WTC11 (cell line): ENCODE measurements at regions not wholly inside any gene's neighbourhood (a gene's known extent, or its start where the extent isn't known, plus 50 kb on each side); places are given as distances from the start of the nearest gene placed in this dataset.
A peak's percentile ranks its signal among the peaks of the same experiment; 100 is the strongest.

Experiments used
- ATAC-seq: fragments of 200-7000 bp; cut with Tn5 transposase; 2 replicates; pipeline ENCODE4 v1.10.0; 2021; ENCODE audit warnings: mild to moderate bottlenecking, moderate library complexity
- CTCF ChIA-PET: fragments of 300-600 bp; sonication (Branson Sonifier 250); formaldehyde crosslinking; loops from one replicate; lab custom pipeline; 2021; ENCODE audit warnings: antibody characterized with exemption; lab: Charles Lee
- POLR2A ChIA-PET: fragments of 350-600 bp; sonication (Branson Sonifier 250); formaldehyde crosslinking; loops from one replicate; lab custom pipeline; 2021; ENCODE audit warnings: antibody characterized with exemption; lab: Charles Lee
- DNase-seq: peaks from one replicate; pipeline ENCODE4 v3.0.0; 2021; ENCODE audit warnings: low spot score
- H3K27ac Mint-ChIP-seq: 2 replicates; pipeline ENCODE4 v1.8.0; 2021; ENCODE audit warnings: mixed read lengths
- H3K27me3 Mint-ChIP-seq: 2 replicates; pipeline ENCODE4 v1.8.0; 2021; ENCODE audit warnings: low read depth, mild to moderate bottlenecking, moderate library complexity, mixed read lengths
- H3K36me3 Mint-ChIP-seq: 2 replicates; pipeline ENCODE4 v1.8.0; 2021; ENCODE audit warnings: mixed read lengths
- H3K4me1 Mint-ChIP-seq: 2 replicates; pipeline ENCODE4 v1.8.0; 2022; ENCODE audit warnings: mixed read lengths
- H3K4me3 Mint-ChIP-seq: 2 replicates; pipeline ENCODE4 v1.8.0; 2021; ENCODE audit warnings: mild to moderate bottlenecking, moderate library complexity, mixed read lengths
- H3K9me3 Mint-ChIP-seq: 2 replicates; pipeline ENCODE4 v1.8.0; 2021; ENCODE audit warnings: mixed read lengths
- GTF2I ChIP-seq: fragments of 250-450 bp; sonication (Bioruptor Pico); conservative IDR thresholded peaks from 2 replicates; pipeline ENCODE4 v1.4.0; 2021; ENCODE audit warnings: mild to moderate bottlenecking
- HMGA2 ChIP-seq: fragments of 250-450 bp; sonication (Bioruptor Pico); IDR thresholded peaks from 2 replicates; pipeline ENCODE4 v1.4.0; 2021; ENCODE audit warnings: mild to moderate bottlenecking, moderate library complexity
- MXD4 ChIP-seq: fragments of 250-450 bp; sonication (Bioruptor Pico); IDR thresholded peaks from 2 replicates; pipeline ENCODE4 v1.8.0; 2021; ENCODE audit warnings: mild to moderate bottlenecking, moderate library complexity, borderline replicate concordance
- RELA ChIP-seq: sonication (generic); formaldehyde crosslinking; IDR thresholded peaks from 2 replicates; pipeline ENCODE4 v1.8.1; 2022; ENCODE audit warnings: missing genetic modification reagents, mild to moderate bottlenecking, borderline replicate concordance
- TEAD1 ChIP-seq: sonication (generic); formaldehyde crosslinking; IDR thresholded peaks from 2 replicates; pipeline ENCODE4 v1.8.0; 2022; ENCODE audit warnings: mild to moderate bottlenecking, missing genetic modification reagents
- TEAD4 ChIP-seq: sonication (generic); formaldehyde crosslinking; IDR thresholded peaks from 2 replicates; pipeline ENCODE4 v1.8.0; 2022; ENCODE audit warnings: mild to moderate bottlenecking, missing genetic modification reagents
- TP53 ChIP-seq: sonication (generic); formaldehyde crosslinking; IDR thresholded peaks from 2 replicates; pipeline ENCODE4 v1.8.1; 2023; ENCODE audit warnings: mild to moderate bottlenecking, missing genetic modification reagents
- ZBTB21 ChIP-seq: sonication (generic); formaldehyde crosslinking; IDR thresholded peaks from 2 replicates; pipeline ENCODE4 v1.8.1; 2023; ENCODE audit warnings: mild to moderate bottlenecking, missing genetic modification reagents, borderline replicate concordance
- ZNF423 ChIP-seq: fragments of 250-450 bp; sonication (Bioruptor Pico); IDR thresholded peaks from 2 replicates; pipeline ENCODE4 v2.1.2; 2022; ENCODE audit warnings: mild to moderate bottlenecking, moderate library complexity
- TF ChIP-seq, protein P1 (sequence below): fragments of 200-600 bp; IDR thresholded peaks from 2 replicates; pipeline ENCODE4 v1.8.0; 2022; ENCODE audit warnings: antibody characterized with exemption
- TF ChIP-seq, protein P2 (sequence below): sonication (generic); formaldehyde crosslinking; conservative IDR thresholded peaks from 2 replicates; pipeline ENCODE4 v1.8.1; 2022; ENCODE audit warnings: mild to moderate bottlenecking, missing genetic modification reagents
- TF ChIP-seq, protein P3 (sequence below): sonication (generic); formaldehyde crosslinking; IDR thresholded peaks from 2 replicates; pipeline ENCODE4 v1.8.1; 2022; ENCODE audit warnings: missing genetic modification reagents, borderline replicate concordance
- TF ChIP-seq, protein P4 (sequence below): fragments of 250-450 bp; sonication (Bioruptor Pico); IDR thresholded peaks from 2 replicates; pipeline ENCODE4 v1.8.0; 2021; ENCODE audit warnings: mild to moderate bottlenecking
- TF ChIP-seq, protein P5 (sequence below): sonication (generic); formaldehyde crosslinking; IDR thresholded peaks from 2 replicates; pipeline ENCODE4 v1.8.1; 2023; ENCODE audit warnings: mild to moderate bottlenecking, missing genetic modification reagents

DNA sequence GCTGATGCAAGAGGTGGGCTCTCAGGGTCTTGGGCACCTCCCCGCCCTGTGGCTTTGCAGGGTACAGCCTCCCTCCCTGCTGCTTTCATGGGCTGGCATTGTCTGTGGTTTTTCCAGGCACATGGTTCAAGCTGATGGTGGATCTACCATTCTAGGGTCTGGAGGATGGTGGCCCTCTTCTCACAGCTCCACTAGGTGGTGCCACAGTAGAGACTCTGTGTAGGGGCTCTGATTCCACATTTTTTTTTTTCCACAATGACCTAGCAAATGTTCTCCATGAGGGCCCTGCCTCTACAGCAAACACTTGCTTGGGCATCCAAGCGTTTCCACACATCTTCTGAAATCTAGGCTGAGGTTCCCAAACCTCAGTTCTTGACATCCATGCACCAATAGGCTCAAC is 657.9 kb upstream of the CT83 start:
- CTCF ChIA-PET = no interaction called here
- Mint-ChIP-seq H3K4me1 (no peaks in the 10 kb centered on the region), H3K27me3 (no peaks in the 10 kb centered on the region), H3K36me3 (peaks cover 14% of the 10 kb centered on the region), H3K27ac (no peak overlapping the region), H3K4me3 (no peak overlapping the region), H3K9me3 (peaks cover 34% of the 10 kb centered on the region)
- peak; percentile 8 for DNase-seq
- no peak for ATAC-seq
- TF ChIP-seq, protein P1, sequence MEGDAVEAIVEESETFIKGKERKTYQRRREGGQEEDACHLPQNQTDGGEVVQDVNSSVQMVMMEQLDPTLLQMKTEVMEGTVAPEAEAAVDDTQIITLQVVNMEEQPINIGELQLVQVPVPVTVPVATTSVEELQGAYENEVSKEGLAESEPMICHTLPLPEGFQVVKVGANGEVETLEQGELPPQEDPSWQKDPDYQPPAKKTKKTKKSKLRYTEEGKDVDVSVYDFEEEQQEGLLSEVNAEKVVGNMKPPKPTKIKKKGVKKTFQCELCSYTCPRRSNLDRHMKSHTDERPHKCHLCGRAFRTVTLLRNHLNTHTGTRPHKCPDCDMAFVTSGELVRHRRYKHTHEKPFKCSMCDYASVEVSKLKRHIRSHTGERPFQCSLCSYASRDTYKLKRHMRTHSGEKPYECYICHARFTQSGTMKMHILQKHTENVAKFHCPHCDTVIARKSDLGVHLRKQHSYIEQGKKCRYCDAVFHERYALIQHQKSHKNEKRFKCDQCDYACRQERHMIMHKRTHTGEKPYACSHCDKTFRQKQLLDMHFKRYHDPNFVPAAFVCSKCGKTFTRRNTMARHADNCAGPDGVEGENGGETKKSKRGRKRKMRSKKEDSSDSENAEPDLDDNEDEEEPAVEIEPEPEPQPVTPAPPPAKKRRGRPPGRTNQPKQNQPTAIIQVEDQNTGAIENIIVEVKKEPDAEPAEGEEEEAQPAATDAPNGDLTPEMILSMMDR = no peak
- TF ChIP-seq, protein P2, sequence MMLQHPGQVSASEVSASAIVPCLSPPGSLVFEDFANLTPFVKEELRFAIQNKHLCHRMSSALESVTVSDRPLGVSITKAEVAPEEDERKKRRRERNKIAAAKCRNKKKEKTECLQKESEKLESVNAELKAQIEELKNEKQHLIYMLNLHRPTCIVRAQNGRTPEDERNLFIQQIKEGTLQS (CRISPR knock-in tag) = no peak
- TF ChIP-seq ZBTB21 (CRISPR knock-in tag) = no peak
- no peak for TF ChIP-seq TEAD4
- POLR2A ChIA-PET = no interaction called here

DNA sequence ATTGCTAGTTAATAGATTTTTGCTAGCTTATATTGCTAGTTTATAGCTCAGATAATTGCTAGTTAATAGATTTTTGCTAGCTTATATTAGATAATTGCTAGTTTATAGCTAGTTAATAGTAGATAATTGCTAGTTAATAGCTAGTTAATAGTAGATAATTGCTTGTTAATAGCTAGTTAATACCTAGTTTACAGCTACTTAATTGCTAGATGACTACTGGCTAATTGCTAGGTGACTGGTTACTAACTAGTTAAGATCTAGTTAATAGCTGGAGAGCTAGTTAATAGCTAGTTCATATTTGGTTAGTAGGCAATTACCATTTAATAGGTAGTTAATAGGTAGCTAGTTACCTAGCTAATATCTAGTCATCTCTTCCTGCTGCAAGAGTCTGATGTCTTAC is 633.8 kb upstream of the CT83 start:
- Mint-ChIP-seq H3K27ac (no peak overlapping the region), H3K4me1 (no peaks in the 10 kb centered on the region), H3K27me3 (no peaks in the 10 kb centered on the region), H3K9me3 (peaks cover 4% of the 10 kb centered on the region; the same call in 1 of the 2 replicates), H3K4me3 (no peak overlapping the region), H3K36me3 (no peaks in the 10 kb centered on the region)
- ATAC-seq (no peak), DNase-seq (no peak)
- ChIA-PET CTCF (interaction anchor here (0.5 kb wide), 1 partner anchor 414 kb away, joined by 3 read pairs; no protein-coding TSS in a partner anchor), POLR2A (no interaction called here)
- TF ChIP-seq, protein P1 = no peak
- TF ChIP-seq ZNF423 (CRISPR knock-in tag) (no peak), RELA (CRISPR knock-in tag) (no peak), MXD4 (CRISPR knock-in tag) (no peak), HMGA2 (no peak), TEAD1 (CRISPR knock-in tag) (no peak), GTF2I (CRISPR knock-in tag) (no peak), TP53 (CRISPR knock-in tag) (no peak)
- TF ChIP-seq, protein P3, sequence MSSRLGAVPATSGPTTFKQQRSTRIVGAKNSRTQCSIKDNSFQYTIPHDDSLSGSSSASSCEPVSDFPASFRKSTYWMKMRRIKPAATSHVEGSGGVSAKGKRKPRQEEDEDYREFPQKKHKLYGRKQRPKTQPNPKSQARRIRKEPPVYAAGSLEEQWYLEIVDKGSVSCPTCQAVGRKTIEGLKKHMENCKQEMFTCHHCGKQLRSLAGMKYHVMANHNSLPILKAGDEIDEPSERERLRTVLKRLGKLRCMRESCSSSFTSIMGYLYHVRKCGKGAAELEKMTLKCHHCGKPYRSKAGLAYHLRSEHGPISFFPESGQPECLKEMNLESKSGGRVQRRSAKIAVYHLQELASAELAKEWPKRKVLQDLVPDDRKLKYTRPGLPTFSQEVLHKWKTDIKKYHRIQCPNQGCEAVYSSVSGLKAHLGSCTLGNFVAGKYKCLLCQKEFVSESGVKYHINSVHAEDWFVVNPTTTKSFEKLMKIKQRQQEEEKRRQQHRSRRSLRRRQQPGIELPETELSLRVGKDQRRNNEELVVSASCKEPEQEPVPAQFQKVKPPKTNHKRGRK = no peak
- TF ChIP-seq, protein P4, sequence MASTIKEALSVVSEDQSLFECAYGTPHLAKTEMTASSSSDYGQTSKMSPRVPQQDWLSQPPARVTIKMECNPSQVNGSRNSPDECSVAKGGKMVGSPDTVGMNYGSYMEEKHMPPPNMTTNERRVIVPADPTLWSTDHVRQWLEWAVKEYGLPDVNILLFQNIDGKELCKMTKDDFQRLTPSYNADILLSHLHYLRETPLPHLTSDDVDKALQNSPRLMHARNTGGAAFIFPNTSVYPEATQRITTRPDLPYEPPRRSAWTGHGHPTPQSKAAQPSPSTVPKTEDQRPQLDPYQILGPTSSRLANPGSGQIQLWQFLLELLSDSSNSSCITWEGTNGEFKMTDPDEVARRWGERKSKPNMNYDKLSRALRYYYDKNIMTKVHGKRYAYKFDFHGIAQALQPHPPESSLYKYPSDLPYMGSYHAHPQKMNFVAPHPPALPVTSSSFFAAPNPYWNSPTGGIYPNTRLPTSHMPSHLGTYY = no peak
- TF ChIP-seq, protein P5, sequence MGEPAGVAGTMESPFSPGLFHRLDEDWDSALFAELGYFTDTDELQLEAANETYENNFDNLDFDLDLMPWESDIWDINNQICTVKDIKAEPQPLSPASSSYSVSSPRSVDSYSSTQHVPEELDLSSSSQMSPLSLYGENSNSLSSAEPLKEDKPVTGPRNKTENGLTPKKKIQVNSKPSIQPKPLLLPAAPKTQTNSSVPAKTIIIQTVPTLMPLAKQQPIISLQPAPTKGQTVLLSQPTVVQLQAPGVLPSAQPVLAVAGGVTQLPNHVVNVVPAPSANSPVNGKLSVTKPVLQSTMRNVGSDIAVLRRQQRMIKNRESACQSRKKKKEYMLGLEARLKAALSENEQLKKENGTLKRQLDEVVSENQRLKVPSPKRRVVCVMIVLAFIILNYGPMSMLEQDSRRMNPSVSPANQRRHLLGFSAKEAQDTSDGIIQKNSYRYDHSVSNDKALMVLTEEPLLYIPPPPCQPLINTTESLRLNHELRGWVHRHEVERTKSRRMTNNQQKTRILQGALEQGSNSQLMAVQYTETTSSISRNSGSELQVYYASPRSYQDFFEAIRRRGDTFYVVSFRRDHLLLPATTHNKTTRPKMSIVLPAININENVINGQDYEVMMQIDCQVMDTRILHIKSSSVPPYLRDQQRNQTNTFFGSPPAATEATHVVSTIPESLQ (CRISPR knock-in tag) = no peak
